ENCODE measurements at regions not wholly inside any gene's neighbourhood (a gene's known extent, or its start where the extent isn't known, plus 50 kb on each side); places are given as distances from the start of the nearest gene placed in this dataset.
"Not testable (repeated sequence)": the region's sequence is repeated elsewhere in the genome, so short reads cannot be mapped to it uniquely, and the experiment has no call there.

GRCh38 chr1:113298941-113299340, 91.4 kb upstream of the MAGI3 start:
- DNase-seq (ENCODE audit: low spot score) = no peak

- no peak for DNase-seq (ENCODE audit: low spot score)
These were observed 87.7 kb upstream of the MAGI3 start for GRCh38 chr1:113302636-113303035.

GRCh38 chr1:113303267-113303666, 87.0 kb upstream of the MAGI3 start:
- no peak for DNase-seq (ENCODE audit: low spot score)

DNA sequence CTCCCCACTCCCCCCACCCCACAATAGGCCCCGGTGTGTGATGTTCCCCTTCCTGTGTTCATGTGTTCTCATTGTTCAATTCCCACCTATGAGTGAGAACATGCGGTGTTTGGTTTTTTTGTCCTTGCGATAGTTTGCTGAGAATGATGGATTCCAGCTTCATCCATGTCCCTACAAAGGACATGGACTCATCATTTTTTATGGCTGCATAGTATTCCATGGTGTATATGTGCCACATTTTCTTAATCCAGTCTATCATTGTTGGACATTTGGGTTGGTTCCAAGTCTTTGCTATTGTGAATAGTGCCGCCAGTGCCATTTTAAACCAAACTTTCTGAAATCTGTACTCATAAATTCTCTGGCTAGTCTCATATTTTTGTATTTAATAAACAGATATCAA, 85.3 kb upstream of the MAGI3 start:
- DNase-seq (ENCODE audit: low spot score) = not testable (repeated sequence)

- DNase-seq (ENCODE audit: low spot score) = no peak
These were observed 82.4 kb upstream of the MAGI3 start for GRCh38 chr1:113307771-113308445.

DNA sequence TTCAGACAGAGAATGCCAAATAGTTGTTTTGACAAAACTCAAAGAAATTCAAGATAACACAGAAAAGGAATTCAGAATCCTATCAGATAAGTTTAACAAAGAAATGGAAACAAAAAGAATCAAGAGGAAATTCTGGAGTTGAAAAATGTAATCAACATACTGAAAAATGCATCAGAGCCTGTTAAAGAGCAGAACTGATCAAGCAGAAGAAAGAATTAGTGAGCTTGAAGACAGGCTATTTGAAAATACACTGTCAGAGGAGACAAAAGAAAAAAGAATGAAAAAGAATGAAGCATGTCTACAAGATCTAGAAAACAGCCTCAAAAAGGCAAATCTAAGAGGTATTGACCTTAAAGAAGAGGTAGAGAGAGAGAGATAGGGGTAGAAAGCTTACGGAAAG, 77.7 kb upstream of the MAGI3 start:
- not testable (repeated sequence) for DNase-seq (ENCODE audit: low spot score)

GRCh38 chr1:113314600-113314999, 75.7 kb upstream of the MAGI3 start:
- no peak for DNase-seq (ENCODE audit: low spot score)

GRCh38 chr1:113320272-113320671, 70.0 kb upstream of the MAGI3 start:
- DNase-seq (ENCODE audit: low spot score) = no peak

- no peak for DNase-seq (ENCODE audit: low spot score)
These were observed 69.2 kb upstream of the MAGI3 start for GRCh38 chr1:113320972-113321680.

GRCh38 chr1:113321771-113322387, 68.4 kb upstream of the MAGI3 start:
- no peak for DNase-seq (ENCODE audit: low spot score)

GRCh38 chr1:113322439-113322838, 67.9 kb upstream of the MAGI3 start:
- DNase-seq (ENCODE audit: low spot score) = no peak

- no peak for DNase-seq (ENCODE audit: low spot score)
These were observed 65.3 kb upstream of the MAGI3 start for GRCh38 chr1:113325022-113325421.

DNA sequence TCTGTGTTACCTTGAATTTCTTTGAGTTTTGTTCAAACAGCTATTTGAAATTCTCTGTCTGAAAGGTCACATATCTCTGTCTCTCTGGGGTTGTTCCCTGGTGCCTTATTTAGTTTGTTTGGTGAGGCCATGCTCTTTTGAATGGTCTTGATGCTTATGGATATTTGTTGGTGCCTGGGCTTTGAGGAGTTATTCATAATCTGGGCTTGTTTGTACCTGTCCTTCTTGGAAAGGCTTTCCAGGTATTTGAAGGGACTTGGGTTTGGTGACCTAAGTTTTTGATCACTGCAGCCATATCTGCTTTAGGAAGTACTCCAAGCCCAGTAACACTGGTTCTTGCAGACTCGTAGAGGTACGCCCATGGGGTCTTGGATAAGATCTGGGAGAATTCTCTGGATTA, 63.3 kb upstream of the MAGI3 start:
- no peak for DNase-seq (ENCODE audit: low spot score)

DNA sequence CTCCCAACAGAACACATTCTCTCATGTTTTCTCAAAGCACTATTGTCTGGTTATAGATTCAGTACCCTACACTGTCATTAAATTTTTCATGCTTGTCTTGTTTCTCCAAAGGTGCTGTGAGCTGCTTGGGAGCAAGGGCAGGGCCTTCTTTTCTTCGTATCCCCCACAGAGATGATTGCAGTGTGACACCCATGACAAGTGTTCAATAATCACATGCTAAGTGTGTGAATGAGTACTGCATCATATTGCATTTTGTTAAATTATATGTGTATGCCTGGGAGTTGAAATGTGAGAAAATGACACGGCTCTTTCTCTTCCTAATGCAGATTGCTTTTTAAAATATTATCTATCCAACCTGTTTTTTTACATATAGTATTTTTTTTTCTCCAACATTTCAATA, 57.3 kb upstream of the MAGI3 start:
- DNase-seq (ENCODE audit: low spot score) = no peak

- DNase-seq (ENCODE audit: low spot score) = no peak
These were observed 50.3 kb upstream of the MAGI3 start for GRCh38 chr1:113340038-113340437.

All from ureter (tissue), 1 donor.